ENCODE measurements at regions not wholly inside any gene's neighbourhood (a gene's known extent, or its start where the extent isn't known, plus 50 kb on each side); places are given as distances from the start of the nearest gene placed in this dataset.
A peak's percentile ranks its signal among the peaks of the same experiment; 100 is the strongest.

DNA sequence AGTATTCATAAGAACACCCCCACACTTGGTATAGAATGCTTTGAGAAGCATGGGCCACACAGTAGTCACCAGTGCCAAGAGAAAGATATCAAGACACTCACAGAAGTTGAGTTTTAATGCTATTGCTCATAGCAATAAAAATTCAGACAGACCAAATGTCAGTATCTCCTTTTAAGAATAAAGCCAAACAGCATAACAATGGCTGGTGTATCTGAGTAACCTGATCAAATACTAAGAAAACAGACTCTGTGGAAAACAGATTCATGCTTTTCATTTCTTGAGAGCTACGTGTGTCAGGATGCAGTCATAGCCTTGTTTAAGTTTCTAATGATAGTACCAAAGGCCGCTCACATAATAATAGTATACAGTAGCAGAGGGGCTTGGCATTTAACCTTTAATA, 778.5 kb downstream of the MECOM start:
- FAIRE-seq = no peak

DNA sequence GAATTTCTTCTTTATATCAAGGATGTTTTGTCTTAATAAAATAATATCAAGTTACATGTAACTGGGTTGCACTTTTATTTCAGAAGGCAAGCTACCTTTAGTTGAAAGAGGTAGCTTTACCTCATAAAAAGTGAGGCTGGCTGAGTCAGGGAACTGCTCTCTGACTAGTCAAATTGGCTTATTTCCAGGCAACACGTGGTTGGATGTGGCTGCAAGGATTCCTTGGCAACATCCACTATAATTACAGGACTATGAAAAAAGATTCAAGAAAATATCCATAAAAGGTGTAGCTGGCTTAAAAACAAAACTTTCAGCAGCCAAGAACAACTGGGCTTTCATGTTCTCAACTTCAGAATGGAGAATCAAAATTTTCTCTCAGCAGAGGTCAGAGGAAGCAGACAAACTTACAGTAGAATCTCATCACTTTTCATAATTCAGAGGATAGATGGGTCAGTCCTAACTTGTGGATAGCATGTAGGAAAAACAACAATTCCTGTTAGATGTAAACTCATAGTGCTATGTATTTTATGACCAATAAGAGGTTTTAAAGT, 779.1 kb downstream of the MECOM start:
- FAIRE-seq = no peak

DNA sequence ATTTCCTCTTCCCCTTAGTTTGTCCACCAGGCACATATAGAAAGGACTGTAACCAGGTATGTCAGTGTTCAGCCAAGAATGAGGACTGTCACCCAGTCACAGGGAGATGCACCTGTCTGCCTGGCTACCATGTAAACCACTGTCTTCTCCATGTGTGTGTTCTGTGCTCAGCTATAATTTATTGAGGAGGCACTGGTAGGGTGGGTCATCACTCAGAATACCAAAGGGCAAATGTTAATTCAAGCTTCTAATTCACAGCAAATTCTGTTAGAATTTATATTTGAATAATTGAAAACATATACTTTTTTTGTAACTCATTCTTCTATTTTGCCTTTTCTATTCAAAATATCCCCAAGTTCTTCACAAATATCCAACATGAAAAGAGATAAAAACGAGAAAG, 780.4 kb downstream of the MECOM start:
- peak; percentile 43 for FAIRE-seq

DNA sequence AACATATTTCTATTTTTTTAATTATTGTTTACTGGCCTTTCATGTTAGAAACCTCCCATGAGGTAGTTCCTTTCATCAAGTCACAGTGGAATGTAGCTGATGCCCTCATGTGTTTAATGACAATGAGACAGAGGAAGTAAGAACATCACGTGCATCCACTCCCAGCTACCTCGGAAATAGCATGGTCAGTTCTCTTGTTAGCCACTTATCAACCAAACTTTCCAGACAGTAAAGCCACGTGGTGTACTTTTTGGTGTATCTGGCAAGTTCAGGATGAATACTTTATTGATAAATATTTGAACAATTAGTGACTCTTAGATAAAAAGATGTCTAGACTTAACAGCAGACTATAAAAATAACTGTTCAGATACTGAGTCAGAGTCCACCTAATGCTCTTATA, 781.7 kb downstream of the MECOM start:
- no peak for FAIRE-seq

DNA sequence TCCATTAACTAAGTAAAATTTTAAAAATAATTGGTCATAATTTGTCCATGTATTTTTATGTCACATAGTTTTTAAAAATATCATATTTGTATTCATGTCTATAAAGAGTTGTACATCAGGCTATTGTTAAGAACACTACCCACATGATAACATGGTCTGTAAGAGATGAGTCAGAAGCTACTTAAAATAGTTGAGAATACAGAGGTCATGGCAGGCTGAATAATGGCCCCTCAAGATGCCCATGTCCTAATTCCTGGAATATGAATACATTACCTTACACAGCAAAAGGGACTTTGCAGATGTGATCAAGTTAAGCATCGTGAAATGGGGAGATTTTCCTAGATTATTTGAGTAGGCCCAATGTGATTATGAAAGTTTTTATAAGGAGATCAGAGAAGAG, 782.9 kb upstream of the GOLIM4 start:
- FAIRE-seq = no peak

DNA sequence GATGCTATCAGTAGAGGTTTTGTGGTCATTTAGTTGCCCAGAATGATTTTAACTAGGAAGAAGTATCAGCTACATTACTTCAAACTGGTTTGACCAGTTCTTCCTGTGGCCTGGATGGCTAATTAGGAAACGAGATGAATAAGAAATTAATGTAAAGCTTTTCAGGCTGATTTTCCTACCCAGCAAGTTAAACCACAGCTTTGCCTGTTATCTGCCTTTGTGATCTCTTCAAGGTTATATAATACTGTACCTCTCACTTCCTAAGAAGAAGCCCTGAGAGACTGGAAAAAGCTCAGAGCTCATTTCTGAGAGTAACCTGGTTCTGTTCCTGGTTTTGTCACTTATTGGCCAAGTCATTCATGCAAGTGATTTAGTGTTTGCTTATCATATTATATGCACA, 782.2 kb upstream of the GOLIM4 start:
- FAIRE-seq = no peak

DNA sequence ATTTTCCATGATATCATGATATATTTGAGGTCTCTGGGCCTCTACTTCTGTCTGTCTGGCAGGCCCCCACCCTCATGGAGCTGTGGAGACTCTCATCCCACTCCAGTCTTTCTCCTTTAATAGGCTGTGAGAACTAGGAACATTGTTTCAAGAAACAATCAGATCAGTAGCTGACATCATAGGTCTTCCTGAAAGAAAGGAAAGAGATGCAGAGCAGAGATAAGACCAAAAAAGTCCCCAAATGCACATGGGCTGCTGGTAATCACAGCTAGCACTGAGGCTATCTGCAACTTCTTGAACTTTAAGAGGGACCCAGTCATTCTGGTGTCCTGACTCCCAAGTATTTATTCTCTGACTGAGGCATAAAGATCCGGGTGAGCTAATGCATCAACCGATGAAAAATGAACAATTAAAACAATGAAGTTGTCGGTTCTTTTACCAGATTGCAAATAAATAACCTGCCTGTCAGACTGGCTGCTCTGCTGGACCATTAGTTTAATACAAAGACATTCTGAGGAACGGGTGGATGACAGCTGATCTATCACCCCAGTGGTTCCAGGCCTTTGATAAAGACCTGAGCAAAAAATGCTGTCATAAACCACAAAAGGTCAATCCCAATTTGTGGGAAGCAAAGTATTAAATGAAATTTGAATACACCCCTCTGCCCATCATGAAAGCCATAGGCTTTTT, 780.8 kb upstream of the GOLIM4 start:
- no peak for FAIRE-seq

DNA sequence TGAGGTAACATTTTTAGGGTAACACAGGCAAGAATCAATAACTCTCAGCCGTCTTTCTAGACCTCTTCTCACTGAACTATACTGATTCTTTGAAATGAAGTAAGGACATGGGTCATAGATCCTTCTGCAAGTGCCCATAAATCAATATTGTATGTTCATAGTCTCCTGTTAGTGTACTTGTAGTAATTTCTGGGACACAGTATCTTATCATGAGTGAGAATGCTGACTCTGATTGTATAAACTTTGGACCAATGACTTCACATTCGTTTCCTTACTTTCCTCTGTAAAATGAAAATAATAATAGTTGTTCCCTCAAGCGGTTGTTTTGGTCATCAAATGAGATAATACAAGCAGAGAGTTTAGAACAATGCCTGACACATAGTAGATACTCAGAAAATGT, 777.1 kb upstream of the GOLIM4 start:
- no peak for FAIRE-seq

DNA sequence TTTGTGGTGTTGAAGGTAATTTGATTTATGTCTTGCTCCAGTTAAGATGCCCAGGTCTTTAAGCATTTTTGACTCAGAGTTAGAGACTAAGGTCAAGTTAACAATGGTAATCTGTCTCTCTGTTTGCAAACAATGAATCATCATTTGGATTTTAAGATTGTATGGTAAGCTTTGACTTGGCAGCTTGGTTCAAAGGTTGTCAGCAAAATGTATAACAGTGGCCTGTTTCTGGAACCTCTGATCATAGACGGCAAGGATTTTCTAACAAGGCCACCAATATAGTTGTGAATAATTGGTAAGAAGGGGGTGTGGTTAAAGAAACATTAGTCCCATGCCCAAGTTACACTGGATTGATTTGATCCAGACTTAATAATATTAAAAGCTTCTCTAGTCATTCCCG, 775.2 kb upstream of the GOLIM4 start:
- FAIRE-seq = no peak

DNA sequence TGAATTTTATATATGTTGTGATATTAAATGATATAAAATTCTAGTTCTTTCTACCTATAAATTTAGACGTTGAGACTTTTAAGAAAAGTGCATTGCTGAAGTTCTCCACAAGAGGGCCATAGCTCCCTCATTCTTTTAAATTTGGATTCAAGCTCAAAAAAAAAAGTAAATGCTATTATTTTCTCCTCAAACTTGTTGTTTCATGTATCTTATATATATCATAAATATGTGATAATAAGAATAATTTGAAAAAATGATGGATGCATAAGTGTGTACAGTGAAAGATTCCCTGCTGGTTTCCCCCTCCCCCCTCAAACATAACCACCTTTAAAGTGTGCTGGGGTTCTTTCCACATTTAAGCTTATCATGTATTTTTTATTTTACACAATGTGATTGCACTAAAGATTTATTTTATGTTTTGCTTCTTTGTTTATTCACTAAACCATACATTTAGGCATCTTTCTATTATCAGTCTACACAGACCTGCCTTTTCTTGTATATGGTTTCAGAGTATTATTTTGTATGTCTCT, 769.4 kb upstream of the GOLIM4 start:
- no peak for FAIRE-seq

DNA sequence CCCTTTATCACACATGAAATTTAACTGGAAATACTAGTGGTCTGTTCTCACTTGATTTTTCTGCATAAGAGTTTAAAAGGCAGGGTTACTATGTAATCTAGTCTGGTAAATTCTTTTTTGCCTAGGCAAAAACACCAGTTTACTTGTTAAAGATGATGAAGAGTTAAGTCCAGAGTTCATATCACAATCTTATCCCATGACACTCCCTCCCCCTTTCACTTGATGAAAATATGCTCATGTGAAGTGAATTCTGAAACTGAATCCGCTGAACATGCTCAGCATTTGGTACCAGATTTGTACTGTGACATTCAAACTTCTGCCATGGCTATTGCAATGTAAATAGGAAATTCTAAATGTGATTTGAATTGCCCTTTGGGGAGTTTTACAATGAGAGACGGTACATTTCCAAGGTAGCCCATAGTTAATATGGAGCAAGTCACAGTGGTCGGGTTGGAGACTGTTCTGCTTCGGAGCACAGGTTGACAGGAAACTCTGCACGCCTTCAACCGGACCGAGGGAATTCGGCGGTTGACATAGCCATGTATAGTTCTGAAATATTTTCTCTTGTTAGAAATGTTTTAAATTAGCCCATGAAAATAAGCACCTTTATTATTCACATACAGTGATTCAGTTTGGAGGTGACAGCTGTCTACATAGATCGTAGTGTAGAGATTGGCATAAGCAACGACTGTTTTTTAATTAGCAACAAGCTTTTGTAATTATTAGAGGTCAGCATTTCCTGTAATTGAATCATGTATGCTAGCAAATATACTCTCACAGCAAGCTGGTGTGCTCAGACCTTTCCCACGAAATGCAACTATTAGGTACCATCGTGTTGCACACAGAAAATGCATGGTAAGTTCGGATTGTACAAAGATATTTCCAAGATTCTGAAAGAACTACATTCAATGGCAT, 768.6 kb upstream of the GOLIM4 start:
- no peak for FAIRE-seq

DNA sequence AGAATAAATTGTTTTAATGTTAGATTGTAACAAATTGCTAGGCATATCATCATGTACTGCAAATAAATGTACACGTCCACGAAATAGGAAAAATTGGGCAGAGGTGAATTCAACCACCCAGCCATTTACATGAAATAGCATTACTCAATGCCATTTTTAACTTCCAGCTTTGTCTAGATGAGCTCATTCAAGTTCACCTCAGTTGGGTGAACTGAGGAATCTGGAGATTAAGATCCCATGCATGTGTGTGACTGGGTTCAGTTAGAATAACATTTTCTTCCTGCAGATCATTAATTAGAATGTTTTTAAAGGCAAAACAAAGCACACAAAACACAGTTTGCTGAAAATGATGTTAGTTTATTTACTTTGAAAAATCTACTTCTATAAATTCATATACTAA, 767.8 kb upstream of the GOLIM4 start:
- FAIRE-seq = no peak

DNA sequence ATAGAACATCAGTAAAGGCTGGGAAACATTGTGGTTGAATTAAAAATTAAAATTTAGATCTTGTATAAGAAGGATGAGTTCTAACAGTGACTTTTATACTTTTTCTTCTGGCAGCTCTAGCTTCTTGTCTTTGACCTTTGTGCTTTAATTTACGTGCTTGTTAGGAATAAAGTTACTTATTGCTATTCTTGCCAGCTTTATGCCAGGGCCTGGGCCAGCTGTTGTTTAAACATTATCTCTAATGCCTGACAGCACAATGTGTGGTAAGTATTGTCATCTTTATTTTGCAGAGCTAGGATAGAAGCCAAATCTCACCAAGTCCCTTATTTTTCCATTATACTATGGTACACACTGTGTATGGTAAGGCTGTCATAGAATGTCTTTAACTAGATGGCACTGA, 766.7 kb upstream of the GOLIM4 start:
- no peak for FAIRE-seq

DNA sequence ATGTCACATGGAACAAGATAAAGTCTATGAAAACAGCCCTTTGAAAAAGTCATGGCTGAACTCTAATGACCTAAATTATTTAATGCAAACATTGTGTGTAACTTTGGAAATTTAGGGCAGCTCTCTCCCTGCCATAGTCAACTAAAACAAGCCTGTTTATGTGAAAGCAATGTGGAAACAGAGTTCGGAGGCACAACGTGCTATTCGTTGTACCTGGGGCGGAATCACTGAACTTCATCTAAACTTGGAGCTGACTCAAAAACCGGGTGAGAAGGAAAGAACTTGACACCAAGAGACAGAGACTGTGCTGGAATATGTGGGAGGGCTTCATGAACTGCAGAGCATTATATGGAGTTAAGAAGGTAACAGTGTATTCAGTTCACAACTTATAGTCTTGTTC, 764.9 kb upstream of the GOLIM4 start:
- no peak for FAIRE-seq

DNA sequence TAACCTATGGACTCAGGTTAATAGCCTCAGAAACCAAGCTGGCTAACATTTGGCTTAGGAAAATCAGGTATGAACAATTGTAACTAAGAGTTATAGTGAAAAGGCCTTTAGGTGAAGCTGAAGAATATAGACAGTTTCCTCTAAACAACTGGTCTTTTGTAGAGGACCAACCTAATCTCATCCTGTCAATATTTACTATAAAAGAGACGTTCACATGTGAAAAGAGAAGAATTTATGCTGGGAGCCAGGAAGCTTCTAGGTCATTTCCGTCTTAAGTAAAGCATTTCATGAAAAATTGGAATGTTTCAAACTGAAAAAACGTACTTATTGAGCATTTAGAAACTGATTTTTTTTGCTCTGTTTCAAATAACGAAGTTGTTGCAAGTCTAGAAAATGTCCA, 764.3 kb upstream of the GOLIM4 start:
- FAIRE-seq = no peak

DNA sequence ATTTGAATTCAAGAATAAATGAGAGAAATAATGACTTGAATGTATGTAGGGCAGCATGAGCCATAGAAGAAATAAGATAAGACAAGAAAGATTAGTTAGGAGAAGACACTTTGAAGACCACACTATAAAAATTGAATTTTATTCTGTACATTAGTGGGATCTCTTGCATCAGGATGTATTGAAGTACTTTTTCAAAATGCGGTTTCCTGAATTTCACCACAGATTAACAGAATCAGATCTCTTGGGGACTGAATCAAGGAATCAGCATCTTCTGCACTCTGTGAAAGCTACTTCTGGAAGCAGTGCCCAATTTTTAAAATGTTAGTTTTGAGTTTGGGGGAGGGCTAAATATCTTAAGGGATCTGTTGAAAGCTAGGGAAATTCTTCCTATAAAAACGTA, 763.9 kb upstream of the GOLIM4 start:
- no peak for FAIRE-seq

DNA sequence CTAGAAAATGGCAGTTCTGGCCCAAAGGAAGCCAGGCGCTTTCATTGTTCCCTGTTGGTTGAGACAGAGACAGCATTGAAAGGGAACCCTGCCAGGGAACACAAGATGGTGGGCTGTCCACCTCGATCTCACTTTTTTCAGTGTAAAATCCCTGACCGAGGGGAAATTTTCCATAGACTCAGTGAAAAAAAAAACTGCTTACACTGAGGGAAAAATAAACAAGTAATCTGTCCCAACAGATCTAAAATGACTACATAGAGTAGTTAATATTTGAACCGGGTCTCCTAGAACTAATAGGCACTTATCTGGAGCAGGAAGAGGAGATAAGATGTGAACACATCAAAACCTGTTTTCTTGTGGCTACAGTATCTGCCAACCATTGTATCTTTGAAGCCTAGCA, 763.4 kb upstream of the GOLIM4 start:
- no peak for FAIRE-seq

DNA sequence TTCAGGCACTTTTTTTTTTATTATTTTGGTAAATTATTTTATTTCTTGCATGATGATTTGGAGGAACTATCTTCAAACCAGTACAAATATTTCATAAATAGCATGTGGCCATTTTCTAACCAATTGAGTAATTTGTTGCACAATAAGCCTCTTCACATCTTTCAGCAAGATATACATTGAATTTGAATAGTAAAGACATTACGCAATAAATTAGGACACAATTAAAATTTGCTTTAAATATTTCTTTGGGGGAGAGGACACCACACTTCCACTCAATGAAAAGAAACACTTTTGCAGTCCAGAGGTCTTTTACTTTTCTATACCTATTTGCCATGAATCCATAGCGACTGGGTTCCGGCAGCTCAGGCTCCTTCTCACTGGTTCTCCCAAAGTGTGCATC, 762.6 kb upstream of the GOLIM4 start:
- no peak for FAIRE-seq

DNA sequence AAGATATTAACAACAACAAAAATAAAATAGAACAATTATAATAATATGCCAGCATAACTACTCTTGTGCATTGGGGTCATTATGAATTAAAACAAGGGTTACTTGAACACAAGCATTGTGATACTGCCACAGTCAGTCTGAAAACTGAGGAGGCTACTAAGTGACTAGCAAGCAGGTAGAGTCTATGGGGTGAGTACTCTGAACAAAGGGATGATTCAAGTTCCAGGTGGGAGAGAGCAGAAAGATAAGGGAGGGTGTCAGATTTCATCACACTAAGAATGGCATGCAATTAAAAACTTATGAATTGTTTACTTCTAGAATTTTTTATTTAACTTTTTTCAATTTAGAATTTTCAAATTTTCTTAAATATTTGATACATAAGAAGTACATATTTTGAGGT, 754.4 kb upstream of the GOLIM4 start:
- FAIRE-seq = no peak

DNA sequence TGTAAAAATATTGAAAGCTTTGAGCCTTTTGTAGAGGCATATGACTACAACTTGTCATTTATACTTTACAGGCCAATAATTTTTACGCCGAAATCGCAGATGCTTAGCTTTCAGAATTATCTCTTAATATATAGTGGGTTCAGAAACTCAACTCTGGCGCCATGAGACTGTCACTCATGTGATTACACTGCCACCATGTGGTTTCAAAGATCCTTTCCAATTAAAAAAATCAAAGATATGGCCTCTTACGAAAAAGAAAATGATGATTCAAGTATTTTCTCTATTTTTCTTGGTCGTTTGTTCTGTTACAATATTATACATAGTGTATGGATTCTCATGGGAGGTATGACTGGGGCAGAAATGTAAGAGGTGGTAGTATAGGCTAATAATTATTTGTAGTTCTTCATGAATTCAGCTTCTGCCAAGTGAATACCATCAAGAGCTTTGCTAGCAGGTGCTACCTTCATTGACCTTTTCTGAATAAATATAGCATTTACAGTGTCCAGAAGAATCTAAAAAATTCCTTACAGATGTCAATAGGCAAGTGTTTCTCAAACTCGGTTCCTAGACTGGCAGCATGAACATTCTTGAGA, 751.7 kb upstream of the GOLIM4 start:
- no peak for FAIRE-seq

DNA sequence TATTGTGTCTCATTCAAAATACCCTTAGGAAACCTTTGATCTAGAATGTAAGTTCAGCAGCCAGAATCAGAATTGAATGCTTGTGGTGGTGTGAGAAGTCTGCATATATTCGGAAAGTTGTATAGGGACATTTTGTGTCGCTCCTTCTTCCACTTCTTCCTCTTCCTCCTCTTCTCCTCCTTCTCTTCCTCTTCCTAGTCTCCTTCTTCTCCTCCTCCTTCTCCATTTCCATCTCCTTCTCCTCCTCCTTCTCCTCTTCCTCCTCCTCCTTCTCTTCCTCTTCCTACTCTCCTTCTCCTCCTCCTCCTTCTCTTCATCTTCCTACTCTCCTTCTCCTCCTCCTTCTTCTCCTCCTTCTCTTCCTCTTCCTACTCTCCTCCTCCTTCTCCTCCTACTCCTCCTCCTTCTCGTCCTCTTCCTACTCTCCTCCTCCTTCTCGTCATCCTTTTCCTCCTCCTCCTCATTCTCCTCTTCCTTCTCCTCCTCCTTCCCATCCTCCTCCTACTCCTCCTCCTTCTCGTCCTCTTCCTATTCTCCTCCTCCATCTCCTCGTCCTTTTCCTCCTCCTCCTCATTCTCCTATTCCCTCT, 749.3 kb upstream of the GOLIM4 start:
- no peak for FAIRE-seq

DNA sequence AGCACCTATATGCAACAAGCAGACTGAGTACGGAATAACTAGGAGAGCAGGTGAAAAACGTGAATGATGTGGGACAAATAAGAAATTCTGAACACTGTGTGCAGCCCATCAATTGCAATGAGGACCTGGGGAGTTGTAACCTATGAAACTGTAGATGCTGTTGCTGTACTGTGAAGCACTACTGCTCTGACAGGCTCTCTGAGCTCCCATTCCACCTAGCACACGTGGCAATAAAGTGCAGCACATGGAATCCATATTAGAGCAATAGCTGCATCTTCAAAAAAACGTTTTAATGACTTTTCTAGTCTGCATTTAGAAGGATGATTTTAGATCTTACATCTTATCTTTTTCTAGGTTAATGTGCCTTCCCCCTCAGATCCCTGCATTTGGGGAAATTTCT, 748.7 kb upstream of the GOLIM4 start:
- no peak for FAIRE-seq

DNA sequence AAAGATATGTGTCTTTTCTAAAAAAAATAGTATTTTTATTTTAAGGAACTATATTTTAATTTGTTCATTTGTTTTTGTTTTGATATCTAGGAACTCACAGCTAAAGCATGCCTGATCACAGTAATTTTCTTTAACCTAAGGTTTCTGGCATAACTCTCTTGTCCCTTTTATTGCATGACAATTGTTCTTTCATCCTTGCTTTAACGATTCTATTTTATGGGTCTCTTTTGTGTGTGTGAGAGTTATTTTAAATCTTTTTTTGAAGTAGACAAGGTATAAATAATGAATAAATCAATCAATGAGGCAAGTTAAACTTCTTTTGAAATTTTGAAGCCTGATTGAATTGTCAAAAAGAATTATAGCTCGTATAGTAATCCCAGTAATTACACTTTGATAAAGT, 747.8 kb upstream of the GOLIM4 start:
- no peak for FAIRE-seq
